ENCODE measurements at regions not wholly inside any gene's neighbourhood (a gene's known extent, or its start where the extent isn't known, plus 50 kb on each side); places are given as distances from the start of the nearest gene placed in this dataset.
"Not testable (repeated sequence)": the region's sequence is repeated elsewhere in the genome, so short reads cannot be mapped to it uniquely, and the experiment has no call there.

DNA sequence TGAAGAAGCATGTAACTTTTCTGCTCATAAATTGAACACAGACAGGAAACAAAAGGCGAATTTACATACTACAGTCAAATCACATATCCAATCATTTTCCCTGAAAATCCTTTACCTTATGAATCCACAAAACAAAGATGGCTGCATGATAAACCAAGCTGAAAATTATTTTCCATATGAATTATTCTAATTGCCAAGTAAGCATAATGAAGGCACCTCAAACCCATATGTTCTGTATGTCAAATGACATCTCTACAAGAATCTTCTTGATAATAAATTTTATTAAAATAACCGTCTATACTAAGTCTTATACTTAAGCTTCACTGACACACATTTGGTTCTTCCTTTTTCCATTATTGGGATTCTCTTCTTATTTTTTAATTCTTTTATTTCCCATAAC lies 1242.6 kb downstream of the CNTNAP5 start:
- TF ChIP-seq JUND (IDR thresholded peaks at IDR 0.05; ENCODE audit: low read depth), result no peak
- DNase-seq (ENCODE audit: low read depth in 1 of 2, low spot score in 1 of 2), result no peak
- in situ Hi-C loops (cut with HindIII; ENCODE audit: low pct_unique_long_range_greater_than_20kb, low sequenced_read_pairs), result no loop called here

DNA sequence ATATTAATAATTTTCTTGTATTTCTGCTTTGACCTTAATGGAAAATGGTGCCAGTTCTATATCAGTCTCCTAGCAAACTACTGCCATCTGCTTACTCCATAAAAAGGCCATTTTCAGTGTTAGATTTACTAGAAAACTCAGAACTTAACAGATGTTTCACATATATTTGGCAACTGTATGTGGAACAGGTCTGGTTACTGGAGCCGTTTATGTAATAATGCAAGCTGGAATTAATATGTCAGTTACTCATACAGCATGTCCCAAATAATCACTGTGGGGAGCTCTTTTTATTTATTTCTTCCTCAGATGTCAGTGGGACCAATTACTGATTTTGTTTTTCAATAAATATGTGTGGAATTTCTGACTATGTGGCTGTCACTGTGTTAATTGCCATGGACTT lies 1247.6 kb downstream of the CNTNAP5 start:
- no peak for DNase-seq (ENCODE audit: low read depth in 1 of 2, low spot score in 1 of 2)
- in situ Hi-C loops (cut with HindIII; ENCODE audit: low pct_unique_long_range_greater_than_20kb, low sequenced_read_pairs), result no loop called here
- no peak for TF ChIP-seq JUND (IDR thresholded peaks at IDR 0.05; ENCODE audit: low read depth)

- TF ChIP-seq JUND (IDR thresholded peaks at IDR 0.05; ENCODE audit: low read depth), result no peak
- in situ Hi-C loops (cut with HindIII; ENCODE audit: low pct_unique_long_range_greater_than_20kb, low sequenced_read_pairs), result no loop called here
- DNase-seq (ENCODE audit: low read depth in 1 of 2, low spot score in 1 of 2), result no peak
These were observed 1249.6 kb downstream of the CNTNAP5 start for GRCh38 chr2:125274718-125275117.

- in situ Hi-C loops (cut with HindIII; ENCODE audit: low pct_unique_long_range_greater_than_20kb, low sequenced_read_pairs), result no loop called here
- TF ChIP-seq JUND (IDR thresholded peaks at IDR 0.05; ENCODE audit: low read depth), result no peak
- no peak for DNase-seq (ENCODE audit: low read depth in 1 of 2, low spot score in 1 of 2)
These were observed 1255.2 kb downstream of the CNTNAP5 start for GRCh38 chr2:125280265-125280664.

- in situ Hi-C loops (cut with HindIII; ENCODE audit: low pct_unique_long_range_greater_than_20kb, low sequenced_read_pairs), result no loop called here
- no peak for DNase-seq (ENCODE audit: low read depth in 1 of 2, low spot score in 1 of 2)
- TF ChIP-seq JUND (IDR thresholded peaks at IDR 0.05; ENCODE audit: low read depth), result no peak
These were observed 1256.2 kb downstream of the CNTNAP5 start for GRCh38 chr2:125281242-125281641.

GRCh38 chr2:125296742-125297141 lies 1271.7 kb downstream of the CNTNAP5 start:
- in situ Hi-C loops (cut with HindIII; ENCODE audit: low pct_unique_long_range_greater_than_20kb, low sequenced_read_pairs), result no loop called here
- DNase-seq (ENCODE audit: low read depth in 1 of 2, low spot score in 1 of 2), result no peak
- no peak for TF ChIP-seq JUND (IDR thresholded peaks at IDR 0.05; ENCODE audit: low read depth)

- no peak for TF ChIP-seq JUND (IDR thresholded peaks at IDR 0.05; ENCODE audit: low read depth)
- in situ Hi-C loops (cut with HindIII; ENCODE audit: low pct_unique_long_range_greater_than_20kb, low sequenced_read_pairs), result no loop called here
- DNase-seq (ENCODE audit: low read depth in 1 of 2, low spot score in 1 of 2), result no peak
These were observed 1285.7 kb downstream of the CNTNAP5 start for GRCh38 chr2:125310657-125311364.

DNA sequence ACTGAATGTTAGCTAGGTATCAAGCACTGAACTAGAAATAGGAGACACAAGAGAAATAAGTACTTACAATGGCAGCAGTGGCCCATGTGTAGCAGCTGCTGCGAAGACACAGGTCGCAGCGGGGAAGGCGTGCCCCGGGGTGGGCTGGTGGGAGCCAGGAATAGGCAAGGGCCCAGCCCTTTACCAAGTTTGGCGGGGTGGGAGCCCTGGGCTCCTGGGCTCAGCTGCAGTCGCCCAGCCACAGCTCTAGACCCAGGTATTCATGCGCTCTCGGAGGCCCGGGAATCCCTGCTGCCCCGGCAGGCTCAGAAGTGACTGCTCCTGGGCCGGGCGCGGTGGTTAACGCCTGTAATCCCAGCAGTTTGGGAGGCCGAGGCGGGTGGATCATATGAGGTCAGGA lies 1287.3 kb downstream of the CNTNAP5 start:
- in situ Hi-C loops (cut with HindIII; ENCODE audit: low pct_unique_long_range_greater_than_20kb, low sequenced_read_pairs), result no loop called here
- TF ChIP-seq JUND (IDR thresholded peaks at IDR 0.05; ENCODE audit: low read depth), result no peak
- no peak for DNase-seq (ENCODE audit: low read depth in 1 of 2, low spot score in 1 of 2)

- DNase-seq (ENCODE audit: low read depth in 1 of 2, low spot score in 1 of 2), result no peak
- in situ Hi-C loops (cut with HindIII; ENCODE audit: low pct_unique_long_range_greater_than_20kb, low sequenced_read_pairs), result no loop called here
- TF ChIP-seq JUND (IDR thresholded peaks at IDR 0.05; ENCODE audit: low read depth), result no peak
These were observed 1288.7 kb downstream of the CNTNAP5 start for GRCh38 chr2:125313806-125314205.

GRCh38 chr2:125318740-125319139 lies 1293.7 kb downstream of the CNTNAP5 start:
- DNase-seq (ENCODE audit: low read depth in 1 of 2, low spot score in 1 of 2), result no peak
- no peak for TF ChIP-seq JUND (IDR thresholded peaks at IDR 0.05; ENCODE audit: low read depth)
- in situ Hi-C loops (cut with HindIII; ENCODE audit: low pct_unique_long_range_greater_than_20kb, low sequenced_read_pairs), result no loop called here

DNA sequence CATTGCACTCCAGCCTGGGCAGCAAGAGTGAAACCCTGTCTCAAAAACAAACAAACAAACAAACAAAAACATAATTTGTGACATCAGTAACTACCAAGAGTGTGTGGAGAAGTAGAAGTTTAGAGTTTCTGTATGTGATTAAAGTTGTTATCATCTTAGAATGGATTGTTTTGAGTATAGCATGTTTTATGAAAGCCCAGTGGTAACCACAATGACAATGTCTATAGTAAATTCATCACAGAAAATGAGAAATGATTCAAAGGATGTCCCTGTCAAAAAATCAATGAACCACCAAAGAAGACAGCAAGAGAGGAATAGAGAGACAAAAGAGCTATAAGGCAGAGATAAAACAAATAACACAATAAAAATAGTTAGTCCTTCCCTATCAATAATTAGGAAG lies 1299.2 kb downstream of the CNTNAP5 start:
- no peak for DNase-seq (ENCODE audit: low read depth in 1 of 2, low spot score in 1 of 2)
- no peak for TF ChIP-seq JUND (IDR thresholded peaks at IDR 0.05; ENCODE audit: low read depth)
- in situ Hi-C loops (cut with HindIII; ENCODE audit: low pct_unique_long_range_greater_than_20kb, low sequenced_read_pairs), result no loop called here

DNA sequence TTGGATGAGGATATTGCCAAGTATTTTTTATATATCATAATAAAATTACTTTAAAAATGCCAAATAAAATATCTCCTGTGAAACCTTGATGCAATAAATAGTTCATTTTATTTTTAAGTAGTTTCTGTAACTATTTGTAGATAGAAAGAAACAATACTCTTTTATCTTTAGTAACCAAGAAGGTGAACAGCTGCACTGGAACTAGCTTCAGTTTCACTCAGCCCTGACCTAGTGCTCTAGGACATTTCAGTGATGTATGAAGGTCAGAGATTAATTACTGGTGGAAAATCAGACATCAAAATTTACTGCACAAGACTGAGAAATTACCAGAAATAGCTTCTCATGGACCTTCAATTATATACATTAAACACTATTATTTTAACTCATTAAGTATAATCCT lies 1305.0 kb downstream of the CNTNAP5 start:
- no peak for DNase-seq (ENCODE audit: low read depth in 1 of 2, low spot score in 1 of 2)
- TF ChIP-seq JUND (IDR thresholded peaks at IDR 0.05; ENCODE audit: low read depth), result no peak
- in situ Hi-C loops (cut with HindIII; ENCODE audit: low pct_unique_long_range_greater_than_20kb, low sequenced_read_pairs), result no loop called here

GRCh38 chr2:125341353-125341752 lies 1314.6 kb upstream of the GYPC start:
- TF ChIP-seq JUND (IDR thresholded peaks at IDR 0.05; ENCODE audit: low read depth), result no peak
- no peak for DNase-seq (ENCODE audit: low read depth in 1 of 2, low spot score in 1 of 2)
- in situ Hi-C loops (cut with HindIII; ENCODE audit: low pct_unique_long_range_greater_than_20kb, low sequenced_read_pairs), result no loop called here

DNA sequence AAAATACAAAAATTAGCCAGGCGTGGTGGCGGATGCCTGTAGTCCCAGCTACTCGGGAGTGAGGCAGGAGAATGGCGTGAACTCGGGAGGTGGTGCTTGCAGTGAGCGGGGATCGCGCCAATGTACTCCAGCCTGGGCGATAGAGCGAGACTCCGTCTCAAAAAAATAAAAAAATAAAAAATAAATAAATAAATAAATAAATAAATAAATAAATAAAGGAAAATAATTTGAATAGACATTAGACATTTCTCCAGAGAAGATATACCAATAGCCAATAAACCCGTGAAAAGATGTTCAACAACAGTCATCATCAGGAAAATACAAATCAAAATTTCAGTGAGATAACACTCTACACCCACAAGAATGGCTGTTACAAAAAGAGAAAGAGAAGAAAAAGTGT lies 1302.4 kb upstream of the GYPC start:
- in situ Hi-C loops (cut with HindIII; ENCODE audit: low pct_unique_long_range_greater_than_20kb, low sequenced_read_pairs); DNase-seq (ENCODE audit: low read depth in 1 of 2, low spot score in 1 of 2): not testable (repeated sequence)

Data from T47D (cell line).